ENCODE measurements at regions not wholly inside any gene's neighbourhood (a gene's known extent, or its start where the extent isn't known, plus 50 kb on each side); places are given as distances from the start of the nearest gene placed in this dataset.

- Histone ChIP-seq H3K4me3 (no peak overlapping the region), H3K27ac (no peak overlapping the region), H3K4me1 (no peaks in the 10 kb centered on the region), H3K27me3 (no peaks in the 10 kb centered on the region), H3K9me3 (no peaks in the 10 kb centered on the region), H3K36me3 (ENCODE audit: low read depth, missing control alignments) (no peaks in the 10 kb centered on the region)
- TF ChIP-seq POLR2A (IDR thresholded peaks at IDR 0.05) (no peak), CTCF (IDR thresholded peaks at IDR 0.05) (no peak)
- intact Hi-C loops (cut with DNase I; ENCODE audit: low total_unique reads): no loop called here
- WGBS, 2 donors: 87 to 92% methylated on average over 5 of the region's 5 CpGs
- no peak for DNase-seq
Measured at GRCh38 chr13:111551204-111551820, 230.9 kb downstream of the TEX29 start.

DNA sequence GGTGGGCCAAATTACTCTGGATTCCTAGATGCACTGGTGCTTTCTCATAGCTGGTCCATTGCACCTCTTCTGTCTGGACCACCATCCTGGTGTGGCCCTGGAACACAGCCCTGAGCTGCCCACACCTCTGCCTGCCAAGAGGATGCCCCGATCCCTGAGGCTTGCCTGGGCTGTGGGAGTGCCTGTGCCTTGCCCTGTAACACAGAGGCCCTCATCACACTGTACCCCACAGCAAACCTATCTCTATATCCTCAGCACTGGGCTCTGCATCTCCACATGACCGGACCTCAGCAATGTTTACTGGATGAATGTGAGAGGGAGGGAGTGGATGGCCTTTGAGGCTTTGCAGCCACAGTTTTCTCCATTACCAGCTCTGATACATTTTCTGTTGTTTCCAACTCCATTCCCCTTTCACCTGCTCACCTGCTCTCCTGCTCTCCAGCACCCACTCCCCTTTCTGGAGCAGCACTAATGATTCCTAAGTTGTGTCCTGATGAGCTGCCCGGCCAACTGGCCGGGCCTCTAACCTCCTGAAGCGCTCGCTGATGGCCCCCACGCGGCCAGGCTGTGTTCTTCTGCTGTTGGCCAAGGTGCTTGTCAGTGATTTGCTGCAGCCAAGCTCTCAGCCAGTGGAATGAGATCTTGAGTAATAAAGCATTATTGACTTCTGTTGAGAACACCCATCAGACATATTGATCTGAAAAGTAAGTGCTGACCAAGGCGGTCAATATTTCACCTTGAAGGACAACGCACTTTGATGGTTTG lies 232.6 kb downstream of the TEX29 start:
- no peak for DNase-seq
- Histone ChIP-seq H3K27me3 (no peaks in the 10 kb centered on the region), H3K4me1 (no peaks in the 10 kb centered on the region), H3K36me3 (ENCODE audit: low read depth, missing control alignments) (no peaks in the 10 kb centered on the region), H3K4me3 (no peak overlapping the region), H3K27ac (no peak overlapping the region), H3K9me3 (no peaks in the 10 kb centered on the region)
- intact Hi-C loops (cut with DNase I; ENCODE audit: low total_unique reads): no loop called here
- WGBS, 2 donors: 86 to 87% methylated on average over 10 of the region's 10 CpGs
- TF ChIP-seq POLR2A (IDR thresholded peaks at IDR 0.05) (no peak), CTCF (IDR thresholded peaks at IDR 0.05) (no peak)

GRCh38 chr13:111554539-111555267 lies 234.3 kb downstream of the TEX29 start:
- H3K27ac ChIP-seq: no peak overlapping the region
- no peaks in the 10 kb centered on the region for H3K36me3 ChIP-seq (ENCODE audit: low read depth, missing control alignments)
- 84 to 85% methylated on average over 9 to 16 of the region's 16 CpGs for WGBS, 2 donors
- no peaks in the 10 kb centered on the region for H3K4me1 ChIP-seq
- H3K4me3 ChIP-seq: no peak overlapping the region
- no peaks in the 10 kb centered on the region for H3K9me3 ChIP-seq
- H3K27me3 ChIP-seq: no peaks in the 10 kb centered on the region
- intact Hi-C loops (cut with DNase I; ENCODE audit: low total_unique reads): no loop called here
- TF ChIP-seq POLR2A (IDR thresholded peaks at IDR 0.05) (no peak), CTCF (IDR thresholded peaks at IDR 0.05) (no peak)
- no peak for DNase-seq

DNA sequence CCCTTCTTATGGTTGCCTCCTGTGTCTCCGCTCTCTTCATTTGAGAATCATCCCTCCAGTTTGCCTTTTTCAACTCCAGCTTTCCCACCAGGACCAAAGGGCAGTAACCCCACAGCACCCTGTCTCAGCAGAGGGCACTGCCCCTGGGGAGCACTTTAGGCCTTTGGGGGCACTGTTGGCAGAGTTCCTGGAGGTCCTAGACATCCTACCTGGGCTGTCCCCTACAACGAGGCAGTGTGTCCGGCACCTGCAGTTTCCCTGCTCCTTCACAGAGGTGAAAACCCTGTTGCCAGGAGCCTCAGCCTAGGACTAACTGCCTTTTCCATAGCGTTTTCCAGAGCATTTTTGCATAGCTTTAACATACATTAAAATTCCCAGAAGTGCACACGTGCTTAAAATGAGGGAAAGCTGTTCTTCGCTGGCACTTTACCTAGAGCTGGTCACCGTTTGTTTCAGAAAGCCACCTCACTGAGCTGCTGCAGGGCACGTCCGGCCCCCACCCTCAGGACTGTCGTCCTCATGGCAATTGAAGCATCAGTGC lies 234.9 kb downstream of the TEX29 start:
- Histone ChIP-seq H3K4me1 (no peaks in the 10 kb centered on the region), H3K36me3 (ENCODE audit: low read depth, missing control alignments) (no peaks in the 10 kb centered on the region), H3K27ac (no peak overlapping the region), H3K4me3 (no peak overlapping the region), H3K9me3 (no peaks in the 10 kb centered on the region), H3K27me3 (no peaks in the 10 kb centered on the region)
- 76 to 84% methylated on average over 10 of the region's 10 CpGs for WGBS, 2 donors
- intact Hi-C loops (cut with DNase I; ENCODE audit: low total_unique reads): no loop called here
- no peak for DNase-seq
- TF ChIP-seq CTCF (IDR thresholded peaks at IDR 0.05) (no peak), POLR2A (IDR thresholded peaks at IDR 0.05) (no peak)

All from testis (tissue), 2 donors.